ENCODE measurements at regions not wholly inside any gene's neighbourhood (a gene's known extent, or its start where the extent isn't known, plus 50 kb on each side); places are given as distances from the start of the nearest gene placed in this dataset.

- no peak; the same call in 1 of the 2 replicates for TF ChIP-seq THAP9 (CRISPR knock-in tag; IDR thresholded peaks at IDR 0.05; ENCODE audit: borderline replicate concordance)
- peak; percentile 48 for TF ChIP-seq ZNF18 (CRISPR knock-in tag; IDR thresholded peaks at IDR 0.05; ENCODE audit: insufficient replicate concordance)
- peak; percentile 89 for TF ChIP-seq HINFP (CRISPR knock-in tag; IDR thresholded peaks at IDR 0.05; ENCODE audit: low read depth)
- no peak for TF ChIP-seq KDM5A (IDR thresholded peaks at IDR 0.05; ENCODE audit: borderline replicate concordance, low read length)
- no peak for TF ChIP-seq NFE2 (CRISPR knock-in tag; IDR thresholded peaks at IDR 0.05)
- TF ChIP-seq ARID5B (CRISPR knock-in tag; IDR thresholded peaks at IDR 0.05) = peak; percentile 96
- peak; percentile 83; the same call in 1 of the 2 replicates for TF ChIP-seq TOE1 (CRISPR knock-in tag; IDR thresholded peaks at IDR 0.05)
- 0 out of 2 replicates have a peak, but pooled peaks have one; percentile 68 for TF ChIP-seq ZNF101 (CRISPR knock-in tag; IDR thresholded peaks at IDR 0.05; ENCODE audit: borderline replicate concordance, low read depth)
- TF ChIP-seq ATF7 (IDR thresholded peaks at IDR 0.05) = no peak
- peak; percentile 89 for TF ChIP-seq ATF7 (CRISPR knock-in tag; IDR thresholded peaks at IDR 0.05)
- peak; percentile 74; the same call in 1 of the 2 replicates for TF ChIP-seq ZBTB20 (CRISPR knock-in tag; IDR thresholded peaks at IDR 0.05; ENCODE audit: borderline replicate concordance, low read depth)
- TF ChIP-seq POGZ (CRISPR knock-in tag; IDR thresholded peaks at IDR 0.05) = peak; percentile 70; the same call in 1 of the 2 replicates
- TF ChIP-seq HNF4A (CRISPR knock-in tag; IDR thresholded peaks at IDR 0.05) = peak; percentile 98
- TF ChIP-seq XRCC5 (optimal IDR thresholded peaks at IDR 0.05; ENCODE audit: low read length) = no peak
- peak; percentile 96 for TF ChIP-seq KDM6A (CRISPR knock-in tag; IDR thresholded peaks at IDR 0.05; ENCODE audit: low read depth)
- TF ChIP-seq ZNF33B (CRISPR knock-in tag; IDR thresholded peaks at IDR 0.05) = peak; percentile 94; the same call in 1 of the 2 replicates
- peak; percentile 87 for TF ChIP-seq NR2C2 (CRISPR knock-in tag; IDR thresholded peaks at IDR 0.05; ENCODE audit: borderline replicate concordance)
- no peak for TF ChIP-seq CCDC6 (CRISPR knock-in tag; IDR thresholded peaks at IDR 0.05)
Measured at GRCh38 chr16:85197611-85198566, 85.6 kb upstream of the CIBAR2 start (continued).
